ENCODE measurements at regions not wholly inside any gene's neighbourhood (a gene's known extent, or its start where the extent isn't known, plus 50 kb on each side); places are given as distances from the start of the nearest gene placed in this dataset.

- TF ChIP-seq POLR2AphosphoS5 (IDR thresholded peaks at IDR 0.05) = no peak
- TF ChIP-seq, protein P1, sequence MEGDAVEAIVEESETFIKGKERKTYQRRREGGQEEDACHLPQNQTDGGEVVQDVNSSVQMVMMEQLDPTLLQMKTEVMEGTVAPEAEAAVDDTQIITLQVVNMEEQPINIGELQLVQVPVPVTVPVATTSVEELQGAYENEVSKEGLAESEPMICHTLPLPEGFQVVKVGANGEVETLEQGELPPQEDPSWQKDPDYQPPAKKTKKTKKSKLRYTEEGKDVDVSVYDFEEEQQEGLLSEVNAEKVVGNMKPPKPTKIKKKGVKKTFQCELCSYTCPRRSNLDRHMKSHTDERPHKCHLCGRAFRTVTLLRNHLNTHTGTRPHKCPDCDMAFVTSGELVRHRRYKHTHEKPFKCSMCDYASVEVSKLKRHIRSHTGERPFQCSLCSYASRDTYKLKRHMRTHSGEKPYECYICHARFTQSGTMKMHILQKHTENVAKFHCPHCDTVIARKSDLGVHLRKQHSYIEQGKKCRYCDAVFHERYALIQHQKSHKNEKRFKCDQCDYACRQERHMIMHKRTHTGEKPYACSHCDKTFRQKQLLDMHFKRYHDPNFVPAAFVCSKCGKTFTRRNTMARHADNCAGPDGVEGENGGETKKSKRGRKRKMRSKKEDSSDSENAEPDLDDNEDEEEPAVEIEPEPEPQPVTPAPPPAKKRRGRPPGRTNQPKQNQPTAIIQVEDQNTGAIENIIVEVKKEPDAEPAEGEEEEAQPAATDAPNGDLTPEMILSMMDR (IDR thresholded peaks at IDR 0.05 in 8 of 11, conservative IDR thresholded peaks at IDR 0.05 in 3 of 11) = no peak
Measured at GRCh38 chr12:22855456-22855855, 230.5 kb downstream of the ETNK1 start.

All from spleen (tissue), 7 donors.